Astrocyte of the spinal cord (primary cell): ENCODE measurements at regions not wholly inside any gene's neighbourhood (a gene's known extent, or its start where the extent isn't known, plus 50 kb on each side); places are given as distances from the start of the nearest gene placed in this dataset.

Experiments used
- DNase-seq: peaks from one replicate; pipeline ENCODE4 v3.0.0; 2011; ENCODE audit warnings: low read depth, low spot score
- H3K4me3 ChIP-seq: 2 replicates; pipeline ENCODE4 v1.5.1; 2011; ENCODE audit warnings: low read depth, mild to moderate bottlenecking, low read length, moderate library complexity
- in situ Hi-C: cut with HindIII; loops from 2 replicates; pipeline ENCODE4 v1.10.0; 2017; ENCODE audit warnings: low sequenced_read_pairs
- TF ChIP-seq, protein P1 (sequence below): IDR thresholded peaks from 2 replicates; pipeline ENCODE4 v1.5.1; 2012; ENCODE audit warnings: low read depth, mild to moderate bottlenecking, low read length, inconsistent platforms

- TF ChIP-seq, protein P1, sequence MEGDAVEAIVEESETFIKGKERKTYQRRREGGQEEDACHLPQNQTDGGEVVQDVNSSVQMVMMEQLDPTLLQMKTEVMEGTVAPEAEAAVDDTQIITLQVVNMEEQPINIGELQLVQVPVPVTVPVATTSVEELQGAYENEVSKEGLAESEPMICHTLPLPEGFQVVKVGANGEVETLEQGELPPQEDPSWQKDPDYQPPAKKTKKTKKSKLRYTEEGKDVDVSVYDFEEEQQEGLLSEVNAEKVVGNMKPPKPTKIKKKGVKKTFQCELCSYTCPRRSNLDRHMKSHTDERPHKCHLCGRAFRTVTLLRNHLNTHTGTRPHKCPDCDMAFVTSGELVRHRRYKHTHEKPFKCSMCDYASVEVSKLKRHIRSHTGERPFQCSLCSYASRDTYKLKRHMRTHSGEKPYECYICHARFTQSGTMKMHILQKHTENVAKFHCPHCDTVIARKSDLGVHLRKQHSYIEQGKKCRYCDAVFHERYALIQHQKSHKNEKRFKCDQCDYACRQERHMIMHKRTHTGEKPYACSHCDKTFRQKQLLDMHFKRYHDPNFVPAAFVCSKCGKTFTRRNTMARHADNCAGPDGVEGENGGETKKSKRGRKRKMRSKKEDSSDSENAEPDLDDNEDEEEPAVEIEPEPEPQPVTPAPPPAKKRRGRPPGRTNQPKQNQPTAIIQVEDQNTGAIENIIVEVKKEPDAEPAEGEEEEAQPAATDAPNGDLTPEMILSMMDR, result no peak
- no peak for DNase-seq
- no peak overlapping the region for H3K4me3 ChIP-seq
- in situ Hi-C loops, result no loop called here
Observed at GRCh38 chr21:38989379-38989744, 183.6 kb downstream of the ETS2 start.

DNA sequence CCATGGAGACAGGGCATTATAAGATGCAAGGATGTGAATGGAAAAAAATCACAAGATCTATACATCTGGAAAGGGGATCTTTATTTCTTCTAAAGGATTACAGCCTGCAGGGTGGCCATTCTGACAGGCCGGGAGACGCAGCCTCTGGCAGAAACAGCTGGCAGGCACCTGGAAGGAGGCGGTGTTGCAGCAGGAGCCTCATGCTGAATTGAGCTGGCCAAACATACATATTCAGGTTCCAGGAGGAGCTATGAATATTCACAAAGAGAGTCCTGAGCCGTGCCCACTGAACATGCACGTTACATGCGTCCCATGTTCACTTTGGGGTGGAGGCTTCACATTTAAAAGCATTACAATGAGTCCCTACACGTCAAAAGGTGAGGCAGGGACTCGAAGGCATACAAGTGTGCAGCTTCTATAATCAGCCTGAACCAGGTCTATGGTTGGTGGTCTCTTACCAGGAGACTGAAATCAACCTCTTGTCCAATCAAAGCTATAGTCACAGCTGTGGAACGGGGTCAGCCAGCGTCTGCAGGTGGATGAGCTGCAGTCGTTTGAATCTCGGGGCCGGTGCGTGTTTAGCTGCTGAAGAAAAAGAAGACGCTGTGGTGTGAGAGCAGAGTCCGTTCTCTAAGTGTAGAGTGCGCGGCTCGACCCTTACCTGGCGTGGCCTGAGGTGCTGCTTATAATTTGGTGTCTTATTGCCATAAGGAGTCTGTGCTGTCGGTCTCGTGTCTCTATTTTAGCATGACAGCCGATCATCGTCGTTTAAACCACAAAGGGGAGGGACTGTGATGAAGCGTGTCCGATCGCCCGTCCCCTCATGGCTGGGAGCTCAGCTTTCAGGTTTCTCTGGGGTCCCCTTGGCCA is 183.0 kb downstream of the ETS2 start:
- no peak for DNase-seq
- TF ChIP-seq, protein P1, result no peak
- H3K4me3 ChIP-seq, result no peak overlapping the region
- in situ Hi-C loops, result no loop called here

GRCh38 chr21:38987633-38988508 is 182.1 kb downstream of the ETS2 start:
- H3K4me3 ChIP-seq, result no peak overlapping the region
- DNase-seq, result no peak
- in situ Hi-C loops, result no loop called here
- TF ChIP-seq, protein P1, result no peak

DNA sequence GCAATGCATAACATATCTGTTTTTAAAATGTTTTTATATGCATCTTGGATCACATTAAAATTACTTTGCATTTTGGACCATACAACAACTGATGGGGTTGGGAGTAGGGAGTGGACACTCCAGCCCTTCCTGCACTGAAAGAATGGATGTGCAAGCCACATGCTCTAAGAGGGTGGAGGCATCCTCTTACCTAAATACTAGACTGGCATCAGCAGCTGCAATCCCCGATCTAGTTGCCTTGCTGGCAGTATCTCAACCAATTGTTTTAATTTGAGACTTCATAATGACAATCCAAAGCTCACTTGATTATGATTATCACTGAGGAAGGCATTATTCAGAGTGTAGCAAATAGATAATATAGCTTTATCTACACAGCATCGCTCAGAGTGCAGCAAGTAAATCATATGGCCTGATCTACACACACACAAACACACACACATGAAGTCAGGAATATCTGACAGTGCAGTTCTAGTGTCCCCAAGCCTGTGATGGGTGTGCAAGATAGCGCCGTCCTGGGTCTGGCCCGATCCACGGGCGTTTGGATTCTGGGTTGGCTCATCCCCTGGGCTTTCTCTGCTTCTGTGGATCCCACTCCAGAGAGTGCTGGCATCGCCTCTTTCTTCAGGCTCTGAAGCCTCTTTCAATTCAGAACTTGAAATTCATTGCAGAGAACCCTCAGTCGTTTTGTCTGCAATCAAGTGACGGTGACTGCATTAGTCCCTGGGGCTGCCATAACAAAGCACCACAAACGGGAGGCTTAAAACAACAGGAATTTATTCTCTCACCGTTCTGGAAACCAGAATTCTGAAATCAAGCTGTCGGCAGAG is 181.3 kb downstream of the ETS2 start:
- DNase-seq, result no peak
- TF ChIP-seq, protein P1, result no peak
- in situ Hi-C loops, result no loop called here

DNA sequence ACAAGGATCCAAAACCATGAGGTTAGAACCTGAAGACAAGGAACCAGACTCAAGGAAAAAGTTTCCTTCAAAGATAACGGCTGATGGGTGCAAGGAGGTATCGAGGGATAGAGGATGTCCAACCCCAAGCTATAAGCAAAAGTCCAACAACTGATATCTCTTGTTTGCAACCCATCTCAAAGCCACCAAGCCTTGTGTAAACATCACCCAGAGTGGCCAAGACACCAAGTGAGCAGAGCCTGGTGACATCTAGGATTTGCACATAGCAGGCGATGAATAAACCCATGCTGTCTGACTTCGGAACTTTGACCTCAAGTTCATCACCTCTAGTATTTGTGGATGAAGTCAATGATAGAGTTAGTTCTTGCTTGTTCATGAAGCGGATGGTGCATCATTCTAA is 180.7 kb downstream of the ETS2 start:
- DNase-seq, result no peak
- TF ChIP-seq, protein P1, result no peak
- in situ Hi-C loops, result no loop called here
- no peak overlapping the region for H3K4me3 ChIP-seq

More for the DNA sequence above, 181.3 kb downstream of the ETS2 start:
- H3K4me3 ChIP-seq, result no peak overlapping the region
